Astrocyte of the hippocampus (primary cell): ENCODE measurements at regions not wholly inside any gene's neighbourhood (a gene's known extent, or its start where the extent isn't known, plus 50 kb on each side); places are given as distances from the start of the nearest gene placed in this dataset.
"Not testable (repeated sequence)": the region's sequence is repeated elsewhere in the genome, so short reads cannot be mapped to it uniquely, and the experiment has no call there.

Experiments
- DNase-seq: peaks from one replicate; pipeline ENCODE4 v3.0.0; 2011; ENCODE audit warnings: low read depth, low spot score

DNA sequence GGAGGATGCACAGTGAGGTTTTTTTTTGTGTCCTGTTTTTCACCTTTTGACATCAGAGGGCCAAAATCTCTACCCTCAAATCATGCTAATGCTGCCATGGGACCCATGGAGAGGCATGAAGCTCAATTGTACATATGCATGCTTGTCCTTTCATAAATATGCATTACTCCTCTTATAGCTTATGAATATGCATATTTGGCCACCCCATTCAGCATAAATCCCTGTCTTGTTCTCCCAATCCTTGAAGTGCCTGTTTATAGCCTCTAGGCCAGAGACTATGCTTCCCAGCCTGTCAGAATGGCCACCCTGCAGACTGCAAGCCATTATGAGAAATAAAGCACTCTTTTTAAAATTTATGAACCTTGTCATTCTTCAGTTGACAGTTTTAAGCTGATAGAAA is 696.4 kb upstream of the ZNF804A start:
- DNase-seq, result no peak

DNA sequence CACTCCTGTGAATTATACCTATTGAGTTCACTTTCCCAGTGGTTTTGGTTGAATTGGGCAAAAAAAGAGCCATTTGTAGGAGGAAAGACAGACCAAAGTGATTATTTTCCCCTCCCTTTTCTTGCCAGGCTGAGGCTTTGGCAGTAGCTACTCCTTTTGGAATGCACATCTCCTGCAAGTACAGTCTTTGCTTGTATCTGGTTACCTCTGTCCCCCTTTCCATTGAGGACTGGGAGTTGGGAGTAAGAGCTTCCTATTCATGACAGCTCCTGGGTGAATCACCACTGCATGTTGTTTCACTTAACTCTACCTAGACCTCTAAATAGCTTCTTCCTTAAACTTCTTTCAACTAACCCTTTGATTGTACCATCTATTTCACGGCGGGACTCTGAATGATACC is 695.3 kb upstream of the ZNF804A start:
- DNase-seq, result no peak

- not testable (repeated sequence) for DNase-seq
Measured at GRCh38 chr2:183916041-183916440, 682.3 kb upstream of the ZNF804A start.

DNA sequence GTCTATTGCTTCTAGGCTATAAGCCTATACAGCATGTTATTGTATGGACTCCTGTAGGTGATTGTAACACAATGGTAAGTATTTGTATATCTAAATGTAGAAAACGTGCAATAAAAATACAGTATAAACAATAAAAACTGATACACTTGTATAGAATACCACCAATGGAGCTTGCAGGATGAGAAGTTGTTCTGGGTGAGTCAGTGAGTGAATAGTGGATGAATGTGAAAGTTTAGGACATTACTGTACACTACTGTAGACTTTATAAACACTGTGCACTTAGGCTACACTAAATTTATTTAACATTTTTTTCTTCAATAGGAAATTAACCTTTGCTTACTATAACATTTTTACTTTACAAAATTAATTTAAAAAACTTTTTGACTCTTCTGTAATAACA is 679.2 kb upstream of the ZNF804A start:
- no peak for DNase-seq

GRCh38 chr2:183919926-183920325 is 678.4 kb upstream of the ZNF804A start:
- no peak for DNase-seq

- no peak for DNase-seq
Measured at GRCh38 chr2:183925281-183925680, 673.0 kb upstream of the ZNF804A start.

DNA sequence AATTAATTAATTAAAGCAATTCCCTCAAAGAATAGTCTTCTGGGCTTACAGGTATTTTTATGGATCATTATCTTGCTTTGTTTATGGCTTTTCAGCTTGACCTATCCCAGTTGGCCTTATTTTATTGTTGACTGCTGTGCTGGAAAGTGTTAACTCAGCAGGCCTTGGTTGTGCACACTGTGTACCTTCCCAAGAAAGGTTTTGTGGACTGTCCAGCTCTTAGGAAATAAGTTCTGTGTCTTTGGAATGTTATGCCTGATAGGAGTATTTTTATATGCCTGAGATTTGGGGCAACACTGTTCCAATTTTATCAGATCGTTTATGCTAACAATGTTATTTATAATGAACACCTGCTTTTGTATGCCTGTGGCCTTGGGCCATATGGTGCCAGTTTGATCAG is 671.9 kb upstream of the ZNF804A start:
- DNase-seq, result no peak

- peak; percentile 24 for DNase-seq
Measured at GRCh38 chr2:183927406-183928325, 670.7 kb upstream of the ZNF804A start.

- no peak for DNase-seq
Measured at GRCh38 chr2:183935005-183935404, 663.3 kb upstream of the ZNF804A start.

GRCh38 chr2:183937220-183937619 is 661.1 kb upstream of the ZNF804A start:
- no peak for DNase-seq

- no peak for DNase-seq
Measured at GRCh38 chr2:183946193-183946592, 652.1 kb upstream of the ZNF804A start.

GRCh38 chr2:183948861-183949260 is 649.5 kb upstream of the ZNF804A start:
- no peak for DNase-seq

GRCh38 chr2:183950673-183951072 is 647.7 kb upstream of the ZNF804A start:
- DNase-seq, result peak; percentile 61

DNA sequence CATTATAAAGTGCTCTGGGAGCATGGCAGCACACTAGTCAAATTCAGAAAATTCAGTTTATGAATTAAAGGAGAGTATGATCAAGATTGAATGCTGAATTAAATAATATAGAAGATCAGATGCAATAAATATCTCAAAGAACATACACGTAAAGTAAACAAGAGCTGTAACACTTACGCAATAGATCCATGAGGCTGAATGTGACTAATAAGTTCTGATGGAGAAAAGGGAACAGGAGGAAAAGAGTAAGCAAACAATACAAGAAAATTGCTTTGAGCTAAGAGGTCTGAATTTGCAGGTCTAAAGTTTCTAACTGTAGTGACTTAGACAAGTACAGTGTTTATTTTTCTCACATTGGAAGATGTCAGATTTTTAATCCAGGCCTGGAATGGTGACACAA is 646.7 kb upstream of the ZNF804A start:
- no peak for DNase-seq

GRCh38 chr2:183952741-183953140 is 645.6 kb upstream of the ZNF804A start:
- DNase-seq, result no peak

DNA sequence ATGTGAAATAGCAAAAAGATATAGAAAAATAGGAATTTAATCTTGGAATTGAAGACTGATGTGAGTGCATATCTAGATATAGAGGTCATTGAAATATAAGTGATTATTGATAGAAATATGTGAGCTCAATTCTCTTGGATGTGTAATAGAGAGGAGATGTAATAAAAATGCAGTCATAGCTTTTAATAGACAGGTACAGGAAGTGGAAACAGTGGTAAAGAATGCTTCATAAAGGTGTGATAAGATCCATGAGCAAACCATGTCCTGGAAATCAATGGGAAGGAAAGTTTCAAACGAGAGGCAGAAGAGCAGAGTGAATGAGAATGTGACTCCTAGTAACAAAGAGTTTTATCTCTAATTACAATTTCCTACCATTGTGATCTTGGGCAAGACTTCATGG is 634.7 kb upstream of the ZNF804A start:
- DNase-seq, result no peak

DNA sequence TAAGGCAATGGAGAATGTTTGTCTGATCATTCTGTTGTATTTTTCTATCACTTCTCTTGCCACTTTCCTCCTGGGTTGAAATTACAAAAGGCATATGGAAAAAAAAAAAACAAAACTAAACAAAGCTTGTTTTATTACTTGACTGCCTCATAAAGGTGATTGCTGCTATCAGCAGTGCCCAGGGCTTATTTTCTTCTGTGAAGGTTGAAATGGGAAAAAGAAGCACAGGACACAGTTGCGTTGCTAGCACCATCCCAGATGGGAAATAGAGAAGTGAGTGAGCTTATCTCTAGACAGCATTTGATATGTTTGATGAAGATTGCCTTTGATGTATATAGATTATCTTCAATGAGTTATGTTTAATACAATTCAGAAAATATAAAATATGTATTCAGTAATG is 633.8 kb upstream of the ZNF804A start:
- no peak for DNase-seq

GRCh38 chr2:183967756-183968155 is 630.6 kb upstream of the ZNF804A start:
- no peak for DNase-seq

DNA sequence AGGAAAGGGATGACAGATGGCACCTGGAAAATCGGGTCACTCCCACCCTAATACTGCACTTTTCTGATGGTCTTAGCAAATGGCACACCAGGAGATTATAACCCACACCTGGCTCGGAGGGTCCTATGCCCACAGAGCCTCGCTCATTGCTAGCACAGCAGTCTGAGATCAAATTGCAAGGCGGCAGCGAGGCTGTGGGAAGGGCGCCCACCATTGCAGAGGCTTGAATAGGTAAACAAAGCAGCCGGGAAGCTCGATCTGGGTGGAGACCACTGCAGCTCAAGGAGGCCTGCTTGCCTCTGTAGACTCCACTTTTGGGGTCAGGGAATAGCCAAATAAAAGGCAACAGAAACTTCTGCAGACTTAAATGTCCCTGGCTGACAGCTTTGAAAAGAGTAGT is 622.7 kb upstream of the ZNF804A start:
- not testable (repeated sequence) for DNase-seq

GRCh38 chr2:183984871-183985270 is 613.5 kb upstream of the ZNF804A start:
- DNase-seq, result no peak

DNA sequence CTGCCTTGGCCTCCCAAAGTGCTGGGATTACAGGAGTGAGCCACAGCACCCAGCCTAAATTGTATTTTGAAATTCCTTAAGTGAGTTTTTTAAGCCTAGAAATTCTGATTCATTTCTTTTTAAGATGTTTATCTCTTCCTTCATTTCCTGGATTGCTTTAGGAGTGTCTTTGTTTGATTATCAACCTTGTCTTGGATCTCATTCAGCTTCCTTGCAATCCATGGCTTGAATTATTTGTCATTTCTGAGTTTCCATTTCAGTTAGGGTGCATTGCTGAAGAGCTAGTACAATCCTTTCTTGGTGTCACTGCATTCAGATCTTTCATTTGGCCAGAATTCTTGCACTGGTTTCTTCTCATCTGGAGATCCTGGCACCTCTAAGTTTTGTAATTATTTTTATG is 606.4 kb upstream of the ZNF804A start:
- DNase-seq, result no peak

DNA sequence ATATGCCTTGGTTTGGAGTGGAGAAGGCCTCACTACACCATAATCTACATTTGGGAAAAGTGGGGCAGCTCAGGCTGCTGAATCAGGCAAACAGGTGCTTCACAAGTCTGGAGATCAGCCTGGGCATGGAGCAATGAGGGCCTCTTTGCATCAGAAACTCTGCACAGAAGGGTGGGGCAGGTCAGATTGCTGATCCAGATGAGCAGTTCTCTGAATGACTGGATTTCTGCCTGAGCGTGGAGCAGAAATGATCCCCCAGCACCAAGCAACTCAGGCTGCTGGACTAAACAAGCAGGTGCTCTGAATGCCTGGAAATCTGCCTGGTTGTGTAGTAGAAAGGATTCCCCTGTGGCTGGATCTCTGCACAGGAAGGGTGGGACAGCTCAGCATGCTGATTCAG is 605.3 kb upstream of the ZNF804A start:
- no peak for DNase-seq

DNA sequence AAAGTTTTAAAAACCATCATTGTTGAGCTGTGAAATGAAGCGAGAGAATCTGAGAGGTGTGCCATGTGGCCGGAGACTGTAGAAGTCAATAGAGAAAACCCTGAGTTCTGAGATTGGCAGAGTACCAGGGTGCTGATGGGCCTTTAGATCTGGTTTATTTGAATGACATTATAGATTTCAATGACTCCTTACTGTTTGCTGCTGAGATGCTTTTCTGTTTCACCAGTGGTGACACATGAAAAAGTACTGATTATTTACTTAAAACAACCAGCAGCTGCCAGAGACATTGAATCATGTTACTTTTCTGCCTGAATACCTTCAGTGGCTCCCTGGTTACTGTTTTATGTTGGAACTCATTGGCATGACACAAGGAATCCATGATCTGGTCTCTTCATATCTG is 602.7 kb upstream of the ZNF804A start:
- peak; percentile 83 for DNase-seq
